Body of pancreas (tissue), 4 donors: ENCODE measurements at regions not wholly inside any gene's neighbourhood (a gene's known extent, or its start where the extent isn't known, plus 50 kb on each side); places are given as distances from the start of the nearest gene placed in this dataset.

Experiments used
- ATAC-seq: fragments of 150-250 bp; one replicate; pipeline ENCODE4 v1.9.1; 2016
- DNase-seq, 4 donors: peaks; one replicate each; pipeline ENCODE4 v3.0.0-alpha.2; 2019
- H3K27ac ChIP-seq, 4 donors: fragments of 200-600 bp; sonication (generic); 1 replicate in 3 of 4; 2 replicates in 1 of 4; pipeline versions ENCODE4 v1.5.1 to v1.6.1; 2016 to 2019; ENCODE audit warnings: mild to moderate bottlenecking in 1 of 4, mixed read lengths in 1 of 4, moderate library complexity in 1 of 4
- H3K27me3 ChIP-seq, 2 donors: fragments of 200-600 bp; sonication (generic); one replicate each; pipeline ENCODE4 v1.6.0; 2016; ENCODE audit warnings: mild to moderate bottlenecking in 1 of 2
- H3K36me3 ChIP-seq, 2 donors: fragments of 200-600 bp; sonication (generic); replicated peaks in 1 of 2; 2 replicates each; pipeline ENCODE4 v1.5.1; 2016; ENCODE audit warnings: low read depth in 2 of 2; ENCODE audit not compliant: insufficient read depth in 1 of 2
- H3K4me1 ChIP-seq: fragments of 200-600 bp; sonication (generic); one replicate; pipeline ENCODE4 v1.6.0; 2016
- H3K4me3 ChIP-seq, 2 donors: fragments of 200-600 bp; sonication (generic); 1 replicate in 1 of 2; 2 replicates in 1 of 2; pipeline ENCODE4 v1.5.1; 2016 to 2019
- H3K9me3 ChIP-seq, 3 donors: fragments of 200-600 bp; sonication (generic); 1 replicate in 2 of 3; 2 replicates in 1 of 3; pipeline ENCODE4 v1.5.1; 2016
- POLR2A ChIP-seq, 3 donors: fragments of 450-650 bp; IDR thresholded peaks; one replicate each; pipeline ENCODE4 v1.6.1; 2016; ENCODE audit warnings: antibody characterized with exemption in 3 of 3, mild to moderate bottlenecking in 2 of 3
- WGBS, 2 donors: methylation state at CpG; one replicate each; pipeline ENCODE4 v1.1.5; 2017; 5-methylcytosine and 5-hydroxymethylcytosine counted together
- intact Hi-C: fragments of 100-400 bp; cut with DNase I; formaldehyde crosslinking; loops from one replicate; pipeline ENCODE4 v1.15.1; 2023
- TF ChIP-seq, protein P1 (sequence below), 7 experiments: fragments of 450-650 bp in 4 of 7; fragments of 200-600 bp in 3 of 7; sonication (generic) in 3 of 7; IDR thresholded peaks; one replicate each; pipeline ENCODE4 v1.5.1; 2016 to 2019; ENCODE audit warnings: antibody characterized with exemption in 7 of 7

DNA sequence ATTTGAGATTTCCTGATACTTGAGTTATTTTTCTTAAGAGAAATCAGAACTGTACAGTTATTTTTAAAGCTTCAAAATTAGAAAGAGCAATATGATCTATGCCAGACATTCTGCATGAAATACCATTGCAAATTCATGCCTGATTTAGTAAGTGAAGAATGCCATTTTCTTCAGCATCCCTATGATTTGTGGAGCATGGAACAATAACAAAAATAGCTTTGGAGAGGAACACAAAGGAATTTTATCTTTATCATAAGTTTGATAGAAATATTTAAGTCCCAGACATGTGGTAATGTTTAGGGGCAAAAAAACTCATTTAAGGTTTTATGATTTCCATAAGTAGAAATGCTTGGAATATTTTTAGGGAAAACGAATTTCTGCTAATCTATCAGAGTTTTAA lies 1863.4 kb downstream of the EFNA5 start:
- Histone ChIP-seq H3K4me3 (no peak overlapping the region), H3K27ac (no peak overlapping the region), H3K27me3 (no peaks in the 10 kb centered on the region), H3K9me3 (no peaks in the 10 kb centered on the region), H3K4me1 (no peaks in the 10 kb centered on the region), H3K36me3 (no peaks in the 10 kb centered on the region)
- intact Hi-C loops, result no loop called here
- TF ChIP-seq POLR2A (IDR thresholded peaks at IDR 0.05), result no peak
- TF ChIP-seq, protein P1, sequence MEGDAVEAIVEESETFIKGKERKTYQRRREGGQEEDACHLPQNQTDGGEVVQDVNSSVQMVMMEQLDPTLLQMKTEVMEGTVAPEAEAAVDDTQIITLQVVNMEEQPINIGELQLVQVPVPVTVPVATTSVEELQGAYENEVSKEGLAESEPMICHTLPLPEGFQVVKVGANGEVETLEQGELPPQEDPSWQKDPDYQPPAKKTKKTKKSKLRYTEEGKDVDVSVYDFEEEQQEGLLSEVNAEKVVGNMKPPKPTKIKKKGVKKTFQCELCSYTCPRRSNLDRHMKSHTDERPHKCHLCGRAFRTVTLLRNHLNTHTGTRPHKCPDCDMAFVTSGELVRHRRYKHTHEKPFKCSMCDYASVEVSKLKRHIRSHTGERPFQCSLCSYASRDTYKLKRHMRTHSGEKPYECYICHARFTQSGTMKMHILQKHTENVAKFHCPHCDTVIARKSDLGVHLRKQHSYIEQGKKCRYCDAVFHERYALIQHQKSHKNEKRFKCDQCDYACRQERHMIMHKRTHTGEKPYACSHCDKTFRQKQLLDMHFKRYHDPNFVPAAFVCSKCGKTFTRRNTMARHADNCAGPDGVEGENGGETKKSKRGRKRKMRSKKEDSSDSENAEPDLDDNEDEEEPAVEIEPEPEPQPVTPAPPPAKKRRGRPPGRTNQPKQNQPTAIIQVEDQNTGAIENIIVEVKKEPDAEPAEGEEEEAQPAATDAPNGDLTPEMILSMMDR (IDR thresholded peaks at IDR 0.05), result no peak
- ATAC-seq (no peak), DNase-seq (no peak)
- 13 to 26% methylated on average over 1 of the region's 1 CpG for WGBS, 2 donors

DNA sequence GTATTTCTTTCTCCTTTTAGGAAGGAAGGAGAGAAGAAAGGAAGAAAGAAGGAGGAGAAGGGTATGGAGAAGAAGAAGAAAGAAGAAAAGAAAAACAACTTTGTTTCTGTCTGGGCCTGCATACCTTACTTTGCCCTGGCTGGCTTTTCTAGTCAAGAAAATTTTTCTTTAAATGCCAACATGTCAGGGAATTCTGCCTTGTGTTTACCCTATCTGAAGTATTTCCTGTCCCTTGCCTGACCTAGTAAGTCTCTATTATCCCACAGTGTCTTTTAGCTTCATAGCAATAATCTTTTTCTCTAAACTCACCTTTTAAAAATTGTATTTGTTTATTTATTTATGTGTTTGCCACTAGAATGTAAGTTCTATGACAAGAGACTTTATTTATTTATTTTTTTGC lies 1864.1 kb downstream of the EFNA5 start:
- ATAC-seq, result no peak
- TF ChIP-seq, protein P1 (IDR thresholded peaks at IDR 0.05), result no peak
- no peak for TF ChIP-seq POLR2A (IDR thresholded peaks at IDR 0.05)
- no peaks in the 10 kb centered on the region for H3K36me3 ChIP-seq
- H3K4me1 ChIP-seq, result no peaks in the 10 kb centered on the region
- no peaks in the 10 kb centered on the region for H3K27me3 ChIP-seq
- H3K27ac ChIP-seq, result no peak overlapping the region
- H3K9me3 ChIP-seq, result no peaks in the 10 kb centered on the region
- no peak for DNase-seq
- H3K4me3 ChIP-seq, result no peak overlapping the region
- intact Hi-C loops, result no loop called here

DNA sequence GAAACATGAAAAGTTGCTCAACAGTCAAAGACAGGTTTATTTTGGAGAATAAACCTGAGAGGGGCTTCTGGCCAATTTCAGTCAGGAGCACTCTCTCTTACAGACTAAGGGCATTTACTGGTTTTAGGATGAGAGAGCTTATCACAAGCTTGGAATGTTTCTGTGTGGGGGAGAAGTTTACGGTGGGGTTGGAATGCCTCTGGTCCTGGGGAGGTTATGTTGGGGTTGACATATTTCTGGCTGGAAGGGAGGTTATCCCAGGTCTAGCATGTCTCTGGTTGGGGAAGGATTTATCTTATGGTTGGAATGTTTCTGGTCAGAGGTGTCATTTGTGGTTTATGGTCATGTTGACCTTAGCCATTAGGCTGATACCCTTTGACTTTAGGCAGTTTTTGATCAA lies 1867.3 kb downstream of the EFNA5 start:
- no peaks in the 10 kb centered on the region for H3K4me1 ChIP-seq
- no peak overlapping the region for H3K27ac ChIP-seq
- H3K27me3 ChIP-seq, result no peaks in the 10 kb centered on the region
- H3K9me3 ChIP-seq, result no peaks in the 10 kb centered on the region
- DNase-seq (no peak), ATAC-seq (no peak)
- H3K36me3 ChIP-seq, result no peaks in the 10 kb centered on the region
- no peak for TF ChIP-seq POLR2A (IDR thresholded peaks at IDR 0.05)
- TF ChIP-seq, protein P1 (IDR thresholded peaks at IDR 0.05), result no peak
- intact Hi-C loops, result no loop called here
- 69 to 90% methylated on average over 1 of the region's 1 CpG for WGBS, 2 donors
- no peak overlapping the region for H3K4me3 ChIP-seq

- Histone ChIP-seq H3K36me3 (no peaks in the 10 kb centered on the region), H3K4me1 (no peaks in the 10 kb centered on the region), H3K27me3 (no peaks in the 10 kb centered on the region), H3K27ac (no peak overlapping the region), H3K4me3 (no peak overlapping the region), H3K9me3 (no peaks in the 10 kb centered on the region)
- intact Hi-C loops, result no loop called here
- no peak for TF ChIP-seq POLR2A (IDR thresholded peaks at IDR 0.05)
- TF ChIP-seq, protein P1 (IDR thresholded peaks at IDR 0.05), result no peak
- no peak for ATAC-seq
- 72 to 80% methylated on average over 3 of the region's 3 CpGs for WGBS, 2 donors
- DNase-seq, result no peak
Observed at GRCh38 chr5:105794578-105794977, 1876.2 kb downstream of the EFNA5 start.

- H3K4me1 ChIP-seq, result no peaks in the 10 kb centered on the region
- DNase-seq (no peak), ATAC-seq (no peak)
- H3K4me3 ChIP-seq, result no peak overlapping the region
- intact Hi-C loops, result no loop called here
- WGBS, 2 donors, result 58 to 65% methylated on average over 1 of the region's 1 CpG
- H3K36me3 ChIP-seq, result no peaks in the 10 kb centered on the region
- no peak overlapping the region for H3K27ac ChIP-seq
- H3K27me3 ChIP-seq, result no peaks in the 10 kb centered on the region
- no peak for TF ChIP-seq POLR2A (IDR thresholded peaks at IDR 0.05)
- TF ChIP-seq, protein P1 (IDR thresholded peaks at IDR 0.05), result no peak
- H3K9me3 ChIP-seq, result no peaks in the 10 kb centered on the region
Observed at GRCh38 chr5:105789246-105789645, 1881.5 kb downstream of the EFNA5 start.
